SK-N-SH treated with all-trans-retinoic acid at 6 μM for 48 hours (cell line): ENCODE measurements at regions not wholly inside any gene's neighbourhood (a gene's known extent, or its start where the extent isn't known, plus 50 kb on each side); places are given as distances from the start of the nearest gene placed in this dataset.

Experiments used
- ARNTL ChIP-seq: fragments of 450-650 bp; formaldehyde crosslinking; IDR thresholded peaks from 2 replicates; pipeline ENCODE4 v1.5.0; 2020; ENCODE audit warnings: low read depth, mild to moderate bottlenecking, moderate library complexity, borderline replicate concordance
- CSDC2 ChIP-seq: fragments of 250-450 bp; sonication (Bioruptor Pico); IDR thresholded peaks from 2 replicates; pipeline ENCODE4 v1.5.0; 2020; ENCODE audit warnings: mild to moderate bottlenecking, moderate library complexity
- TCF4 ChIP-seq: fragments of 250-450 bp; sonication (Bioruptor Pico); IDR thresholded peaks from 2 replicates; pipeline ENCODE4 v1.8.0; 2021; ENCODE audit warnings: mild to moderate bottlenecking, moderate library complexity, borderline replicate concordance
- TOX ChIP-seq: fragments of 250-450 bp; sonication (Bioruptor Pico); IDR thresholded peaks from 2 replicates; pipeline ENCODE4 v1.8.0; 2021; ENCODE audit warnings: mild to moderate bottlenecking, moderate library complexity, borderline replicate concordance
- ZFP3 ChIP-seq: fragments of 250-450 bp; sonication (Bioruptor Pico); IDR thresholded peaks from 2 replicates; pipeline ENCODE4 v1.5.0; 2020; ENCODE audit warnings: mild to moderate bottlenecking, moderate library complexity
- ZFP30 ChIP-seq: fragments of 450-650 bp; formaldehyde crosslinking; IDR thresholded peaks from 2 replicates; pipeline ENCODE4 v1.5.0; 2022; ENCODE audit warnings: mild to moderate bottlenecking, moderate library complexity
- ZNF565 ChIP-seq: fragments of 450-650 bp; formaldehyde crosslinking; conservative IDR thresholded peaks from 2 replicates; pipeline ENCODE4 v1.5.0; 2020; ENCODE audit warnings: low read depth, mild to moderate bottlenecking, moderate library complexity
- ZNF8 ChIP-seq: fragments of 450-650 bp; formaldehyde crosslinking; IDR thresholded peaks from 2 replicates; pipeline ENCODE4 v1.5.0; 2020; ENCODE audit warnings: mild to moderate bottlenecking, moderate library complexity
- TF ChIP-seq, protein P1 (sequence below): fragments of 250-450 bp; sonication (Bioruptor Pico); IDR thresholded peaks from 2 replicates; pipeline ENCODE4 v1.5.1; 2021; ENCODE audit warnings: mild to moderate bottlenecking, moderate library complexity
- TF ChIP-seq, protein P2 (sequence below): fragments of 250-450 bp; sonication (Bioruptor Pico); IDR thresholded peaks from 2 replicates; pipeline ENCODE4 v1.5.1; 2020; ENCODE audit warnings: low read depth, mild to moderate bottlenecking, moderate library complexity

DNA sequence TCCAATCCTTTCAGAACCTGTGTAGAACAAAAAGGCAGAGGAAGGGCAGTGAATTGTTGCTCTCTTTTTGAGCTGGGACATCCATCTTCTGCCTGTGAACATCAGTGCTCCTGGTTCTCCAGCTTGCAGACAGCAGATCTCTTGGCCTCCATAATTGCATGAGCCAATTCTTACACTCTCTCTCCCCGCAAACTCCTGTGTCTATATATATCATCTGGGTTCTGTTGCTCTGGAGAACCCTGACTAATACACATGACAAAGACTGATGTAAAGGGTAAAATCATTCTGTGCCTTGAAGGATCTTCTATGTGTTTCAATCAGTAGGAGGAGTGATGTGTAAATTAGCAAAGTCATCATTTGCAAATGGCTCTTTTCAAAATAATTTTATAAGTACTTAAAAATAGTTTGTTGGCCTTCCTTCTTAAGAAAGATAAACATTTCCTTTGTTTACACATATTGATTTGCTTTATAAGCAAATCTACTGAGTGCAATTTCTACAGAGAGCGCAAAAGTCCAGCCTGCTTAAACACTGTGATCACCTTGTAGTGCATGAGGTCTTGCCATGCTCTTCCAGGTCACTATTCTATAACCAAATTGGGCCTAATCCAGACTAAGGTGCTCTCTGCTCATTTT, 154.9 kb upstream of the ANKRD28 start:
- TF ChIP-seq TOX, result no peak
- no peak for TF ChIP-seq ZFP3 (CRISPR knock-in tag)
- TF ChIP-seq ARNTL (CRISPR knock-in tag), result no peak
- TF ChIP-seq, protein P1, sequence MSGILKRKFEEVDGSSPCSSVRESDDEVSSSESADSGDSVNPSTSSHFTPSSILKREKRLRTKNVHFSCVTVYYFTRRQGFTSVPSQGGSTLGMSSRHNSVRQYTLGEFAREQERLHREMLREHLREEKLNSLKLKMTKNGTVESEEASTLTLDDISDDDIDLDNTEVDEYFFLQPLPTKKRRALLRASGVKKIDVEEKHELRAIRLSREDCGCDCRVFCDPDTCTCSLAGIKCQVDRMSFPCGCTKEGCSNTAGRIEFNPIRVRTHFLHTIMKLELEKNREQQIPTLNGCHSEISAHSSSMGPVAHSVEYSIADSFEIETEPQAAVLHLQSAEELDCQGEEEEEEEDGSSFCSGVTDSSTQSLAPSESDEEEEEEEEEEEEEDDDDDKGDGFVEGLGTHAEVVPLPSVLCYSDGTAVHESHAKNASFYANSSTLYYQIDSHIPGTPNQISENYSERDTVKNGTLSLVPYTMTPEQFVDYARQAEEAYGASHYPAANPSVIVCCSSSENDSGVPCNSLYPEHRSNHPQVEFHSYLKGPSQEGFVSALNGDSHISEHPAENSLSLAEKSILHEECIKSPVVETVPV (CRISPR knock-in tag), result no peak
- TF ChIP-seq, protein P2, sequence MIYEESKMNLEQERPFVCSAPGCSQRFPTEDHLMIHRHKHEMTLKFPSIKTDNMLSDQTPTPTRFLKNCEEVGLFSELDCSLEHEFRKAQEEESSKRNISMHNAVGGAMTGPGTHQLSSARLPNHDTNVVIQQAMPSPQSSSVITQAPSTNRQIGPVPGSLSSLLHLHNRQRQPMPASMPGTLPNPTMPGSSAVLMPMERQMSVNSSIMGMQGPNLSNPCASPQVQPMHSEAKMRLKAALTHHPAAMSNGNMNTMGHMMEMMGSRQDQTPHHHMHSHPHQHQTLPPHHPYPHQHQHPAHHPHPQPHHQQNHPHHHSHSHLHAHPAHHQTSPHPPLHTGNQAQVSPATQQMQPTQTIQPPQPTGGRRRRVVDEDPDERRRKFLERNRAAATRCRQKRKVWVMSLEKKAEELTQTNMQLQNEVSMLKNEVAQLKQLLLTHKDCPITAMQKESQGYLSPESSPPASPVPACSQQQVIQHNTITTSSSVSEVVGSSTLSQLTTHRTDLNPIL (CRISPR knock-in tag), result no peak
- no peak for TF ChIP-seq CSDC2
- TF ChIP-seq ZNF8, result no peak
- TF ChIP-seq ZNF565 (CRISPR knock-in tag), result no peak
- TF ChIP-seq TCF4 (CRISPR knock-in tag), result no peak
- no peak for TF ChIP-seq ZFP30 (CRISPR knock-in tag)
